IPS DF 19.7 (cell line): ENCODE measurements at regions not wholly inside any gene's neighbourhood (a gene's known extent, or its start where the extent isn't known, plus 50 kb on each side); places are given as distances from the start of the nearest gene placed in this dataset.

ENCODE experiments used
- DNase-seq: peaks from one replicate; pipeline ENCODE4 v3.0.0-alpha.2; 2013; ENCODE audit warnings: low read depth, low spot score

DNA sequence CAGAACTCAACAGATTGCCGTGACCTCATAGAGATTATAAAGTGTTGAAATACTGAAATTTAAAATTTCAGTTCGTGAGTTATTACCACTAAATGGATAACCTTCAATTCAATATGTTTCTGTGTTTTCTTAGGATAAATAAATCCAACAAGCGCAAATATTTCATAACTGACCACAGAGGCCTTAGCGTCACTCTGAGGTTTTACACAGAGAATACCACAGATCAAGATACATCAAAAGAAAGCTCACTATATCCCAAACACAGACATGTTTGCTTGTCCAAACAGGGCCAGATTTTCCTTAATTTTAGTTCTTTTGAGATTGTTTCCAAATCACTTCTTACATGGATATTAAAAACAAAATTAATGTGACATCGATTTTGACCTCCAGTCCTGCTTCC lies 235.8 kb downstream of the EFNB2 start:
- no peak for DNase-seq

GRCh38 chr13:106297283-106297682 lies 238.2 kb downstream of the EFNB2 start:
- no peak for DNase-seq

DNA sequence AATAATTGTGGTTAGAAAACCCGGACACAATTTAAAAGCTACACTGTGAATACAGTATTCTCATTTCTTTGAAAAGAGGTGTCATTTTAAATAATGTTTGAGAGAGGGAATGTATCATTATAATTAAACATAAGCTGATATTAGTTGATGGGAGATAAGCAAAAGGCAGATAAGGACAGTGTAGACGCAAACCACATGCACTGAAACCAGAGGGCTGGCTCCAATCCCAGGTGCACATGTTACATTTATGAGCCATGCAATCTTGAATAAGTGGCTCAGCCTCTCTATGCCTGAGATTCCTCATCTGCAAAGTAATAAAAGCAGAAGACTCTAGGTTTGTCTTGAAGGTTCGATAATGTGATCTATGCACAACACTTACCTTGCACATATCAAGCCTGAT lies 238.7 kb downstream of the EFNB2 start:
- DNase-seq = no peak

GRCh38 chr13:106295971-106296370 lies 239.5 kb downstream of the EFNB2 start:
- no peak for DNase-seq

- no peak for DNase-seq
Measured at GRCh38 chr13:106291006-106291405, 244.5 kb downstream of the EFNB2 start.

DNA sequence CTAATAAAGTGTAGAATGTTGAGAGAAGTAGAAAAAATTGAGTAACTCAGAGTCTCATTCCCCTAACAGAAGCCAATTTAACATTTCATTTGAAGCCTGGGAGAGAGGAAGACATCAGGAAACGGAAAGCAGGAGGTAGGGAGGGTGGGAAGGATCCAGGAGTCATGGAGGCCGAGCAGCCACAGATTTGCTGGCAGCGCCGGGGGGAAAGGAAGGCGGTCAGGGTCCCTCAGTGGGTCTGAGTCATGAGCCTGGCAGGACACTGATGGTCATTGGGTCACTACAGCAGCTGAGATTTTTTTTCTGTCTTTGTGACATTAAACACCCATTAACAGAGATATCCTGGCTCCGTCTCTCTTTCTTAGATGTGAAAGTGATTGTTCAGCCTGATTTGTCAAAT lies 248.1 kb downstream of the EFNB2 start:
- DNase-seq = no peak

DNA sequence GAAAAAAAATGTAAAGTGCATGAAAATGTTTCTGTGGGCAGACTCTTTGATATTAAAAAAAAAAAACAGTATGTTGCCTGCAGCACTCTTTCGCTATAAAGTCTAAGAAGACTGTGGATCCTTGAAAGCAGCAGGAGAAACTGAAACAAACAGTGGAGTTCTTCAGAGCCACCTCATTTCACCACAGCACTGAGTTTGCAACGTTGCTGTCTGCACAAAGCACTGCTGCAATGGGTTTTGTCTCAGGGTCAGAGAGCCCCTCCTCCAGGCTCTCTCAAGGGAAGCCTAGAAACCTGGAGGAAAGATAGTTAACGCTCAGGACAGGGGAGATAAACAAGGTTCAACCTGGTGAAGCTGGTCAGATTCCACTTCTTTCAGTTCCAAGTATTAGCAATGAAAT lies 248.7 kb downstream of the EFNB2 start:
- no peak for DNase-seq

GRCh38 chr13:106284358-106284757 lies 251.1 kb downstream of the EFNB2 start:
- no peak for DNase-seq

- no peak for DNase-seq
Measured at GRCh38 chr13:106281426-106281825, 254.0 kb downstream of the EFNB2 start.

DNA sequence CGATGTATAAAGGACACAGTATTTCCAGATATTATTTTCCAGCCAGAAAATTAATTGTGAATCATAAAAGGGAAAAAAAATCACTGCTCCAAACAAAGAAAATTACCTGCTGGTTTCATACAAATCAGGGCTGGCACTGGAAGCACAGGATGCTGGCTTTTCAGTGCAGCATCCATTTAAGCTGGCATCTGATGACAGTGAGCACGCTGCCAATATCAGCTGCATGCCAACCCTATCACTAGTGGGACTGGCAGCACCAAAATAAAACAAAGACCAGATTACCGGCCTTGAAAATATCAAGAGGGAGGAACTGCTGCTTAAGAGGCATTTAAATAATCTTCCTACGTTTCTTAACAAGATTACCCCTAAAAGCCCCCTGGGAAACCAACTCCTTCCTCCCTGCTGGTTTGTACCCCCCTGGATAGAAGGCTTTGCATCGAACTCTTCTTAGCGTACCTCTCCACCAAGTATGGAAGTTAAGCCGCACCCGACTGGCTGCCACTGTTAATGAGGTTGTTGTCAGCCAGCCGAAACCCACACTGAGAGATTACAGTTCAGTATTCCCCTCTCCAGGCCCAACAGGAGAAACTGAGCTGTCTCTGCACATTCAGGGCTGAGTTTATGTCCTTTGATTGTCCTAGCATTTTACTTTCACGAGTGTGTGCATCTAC lies 257.8 kb downstream of the EFNB2 start:
- DNase-seq = no peak

DNA sequence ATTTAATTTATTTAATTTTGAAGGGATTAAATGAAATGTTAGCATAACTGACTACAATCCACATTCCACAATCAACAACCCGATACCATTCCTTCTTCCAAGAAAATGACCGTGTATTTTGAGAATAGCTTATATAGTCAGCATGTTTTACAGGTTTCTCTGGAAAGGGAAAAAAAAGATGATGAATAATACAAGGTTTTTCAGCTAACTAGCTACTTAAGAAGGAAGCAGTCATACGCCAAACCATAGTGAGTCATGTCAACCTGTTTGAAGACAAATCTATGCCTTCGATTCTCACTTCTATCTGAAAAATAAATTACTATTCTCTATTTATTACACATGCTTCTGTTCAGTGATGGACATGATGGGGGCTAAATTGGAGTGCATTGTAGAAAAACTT lies 258.6 kb downstream of the EFNB2 start:
- no peak for DNase-seq

DNA sequence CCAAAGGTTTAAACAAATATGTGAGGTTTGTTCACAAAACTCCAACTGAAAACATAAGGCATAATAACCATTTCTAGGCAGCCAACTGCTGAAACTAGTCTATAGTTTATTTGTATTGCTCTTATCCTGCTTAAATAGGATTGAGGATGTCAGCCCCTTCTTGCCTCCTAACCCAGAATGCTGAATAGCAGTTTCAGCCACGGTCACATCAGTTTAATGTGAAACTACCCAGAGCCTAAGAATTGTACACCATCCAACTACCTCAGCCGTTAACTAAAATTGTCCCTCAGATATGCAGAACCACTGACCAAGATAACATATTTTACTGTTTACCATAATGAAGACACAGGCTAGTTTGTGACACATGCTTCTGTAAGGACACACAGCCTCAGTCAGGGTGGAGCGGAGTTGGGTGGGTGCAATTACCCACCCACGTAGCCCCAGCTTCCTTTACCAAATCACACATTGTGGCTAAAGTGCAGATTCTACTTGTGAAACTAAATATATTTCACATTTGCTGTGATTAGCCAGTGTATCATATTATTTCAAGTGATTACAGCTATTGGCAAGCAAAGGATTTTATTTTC lies 259.9 kb downstream of the EFNB2 start:
- no peak for DNase-seq

DNA sequence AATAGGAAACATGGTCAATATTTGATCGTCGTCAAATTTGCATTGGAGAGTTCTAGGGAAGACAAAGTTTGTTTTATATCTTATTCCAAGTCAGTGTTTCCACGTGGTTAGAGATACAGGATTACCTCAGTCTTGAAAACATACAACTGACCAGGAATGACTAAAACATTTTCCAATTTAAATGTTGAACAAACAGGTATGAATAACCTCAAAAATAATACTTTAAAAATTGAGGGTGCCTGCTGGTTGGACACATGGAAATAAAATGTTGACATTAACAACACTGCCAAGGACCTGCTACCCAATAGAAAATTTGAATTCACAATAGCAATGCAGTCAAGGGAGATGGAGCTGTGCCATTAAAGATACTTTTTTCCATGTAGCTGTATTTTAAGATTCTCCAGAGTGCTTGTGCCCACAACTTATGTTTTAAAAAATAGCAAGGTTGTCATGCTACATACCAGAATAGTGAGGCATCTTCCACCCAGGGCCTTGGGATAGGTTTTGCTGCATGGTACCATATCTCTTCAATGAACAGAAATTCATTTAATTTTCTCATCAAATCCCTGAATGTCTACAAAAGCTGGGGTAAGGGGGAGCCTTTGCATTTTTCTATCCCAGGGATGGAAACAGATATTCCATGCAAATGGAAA lies 260.8 kb downstream of the EFNB2 start:
- DNase-seq = no peak

DNA sequence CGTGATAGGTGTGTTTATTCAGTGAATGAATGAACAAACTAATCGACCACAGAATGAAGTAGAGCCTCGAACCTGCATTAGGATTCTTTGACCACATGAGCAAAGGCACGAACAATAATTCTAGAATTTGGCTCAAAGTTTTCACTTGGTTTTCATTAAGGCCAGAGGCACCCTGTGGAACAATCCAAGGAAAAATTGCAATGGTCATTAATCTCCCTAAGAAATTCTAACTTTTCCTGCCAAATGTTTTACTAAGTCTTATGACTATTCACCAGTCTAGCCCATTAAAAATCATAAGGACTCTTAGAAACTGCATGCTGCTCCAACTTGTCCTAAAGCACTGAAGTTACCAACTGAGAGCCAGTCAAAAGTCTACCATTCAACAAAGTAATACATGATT lies 271.7 kb downstream of the EFNB2 start:
- DNase-seq = no peak

- DNase-seq = no peak
Measured at GRCh38 chr13:106262886-106263285, 272.6 kb downstream of the EFNB2 start.

DNA sequence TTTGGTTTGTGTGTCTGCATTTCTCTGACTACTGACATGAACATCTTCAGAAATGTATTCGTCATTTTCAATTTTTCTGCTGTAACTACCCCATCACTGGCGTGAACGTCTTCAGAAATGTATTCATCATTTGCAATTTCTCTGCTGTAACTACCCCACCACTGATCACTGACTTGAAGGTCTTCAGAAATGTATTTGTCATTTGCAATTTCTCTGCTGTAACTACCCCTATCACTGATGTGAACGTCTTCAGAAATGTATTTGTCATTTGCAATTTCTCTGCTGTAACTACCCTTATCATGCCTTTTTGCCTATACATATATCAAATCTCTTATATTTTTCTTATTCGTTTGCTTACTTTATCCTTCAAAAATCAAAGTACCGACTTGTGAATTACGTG lies 274.0 kb downstream of the EFNB2 start:
- DNase-seq = no peak

DNA sequence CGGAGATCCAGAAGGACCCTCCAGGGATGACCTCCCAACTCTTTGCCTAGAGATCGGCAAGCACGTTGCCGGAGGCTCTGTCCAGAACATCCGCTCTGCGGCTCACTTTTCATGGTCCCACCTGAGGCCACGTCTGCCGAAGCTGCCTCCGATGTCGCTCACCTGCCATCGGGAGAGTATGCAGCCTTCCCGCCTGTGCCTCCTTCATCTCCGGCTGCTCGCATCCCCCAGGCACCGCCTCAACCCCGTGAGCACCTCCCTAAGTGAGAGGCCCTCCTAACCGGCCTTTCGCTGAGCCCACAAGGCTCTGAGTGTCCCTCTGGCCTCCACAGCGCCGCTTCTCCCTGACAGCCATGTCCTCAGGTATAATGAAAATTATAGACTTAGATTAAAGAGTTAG lies 275.1 kb downstream of the EFNB2 start:
- no peak for DNase-seq

GRCh38 chr13:106259928-106260327 lies 275.5 kb downstream of the EFNB2 start:
- DNase-seq = no peak

- DNase-seq = no peak
Measured at GRCh38 chr13:106246666-106247188, 288.7 kb downstream of the EFNB2 start.

GRCh38 chr13:106246242-106246641 lies 289.2 kb downstream of the EFNB2 start:
- peak; percentile 7 for DNase-seq

DNA sequence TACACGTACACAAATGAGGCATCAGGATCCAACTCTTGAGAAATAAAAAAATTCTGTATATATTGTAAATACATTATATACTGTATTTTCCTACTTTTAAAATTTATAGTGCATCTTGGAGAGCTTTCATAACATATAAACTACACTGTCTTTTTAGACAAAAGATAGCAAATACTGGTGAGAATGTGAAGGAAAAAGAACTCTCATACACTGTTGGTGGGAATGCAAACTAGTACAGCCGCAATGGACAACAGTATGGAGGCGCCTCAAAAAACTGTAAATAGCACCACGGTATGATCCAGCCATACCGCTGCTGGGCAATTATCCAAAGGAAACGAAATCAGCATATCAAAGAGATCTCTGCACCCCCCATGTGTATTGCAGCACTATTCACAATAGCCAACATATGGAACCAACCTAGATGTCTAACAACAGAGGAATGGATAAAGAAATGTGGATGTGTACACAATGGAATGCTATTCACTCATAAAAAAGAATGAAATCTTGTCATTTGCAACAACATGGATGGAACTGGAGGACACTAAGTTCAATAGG lies 292.4 kb downstream of the EFNB2 start:
- DNase-seq = no peak
